NCI-H146 treated with DMSO at 0.1 percent for 48 hours (cell line): ENCODE measurements at regions not wholly inside any gene's neighbourhood (a gene's known extent, or its start where the extent isn't known, plus 50 kb on each side); places are given as distances from the start of the nearest gene placed in this dataset.
"Not testable (repeated sequence)": the region's sequence is repeated elsewhere in the genome, so short reads cannot be mapped to it uniquely, and the experiment has no call there.

Experiments used
- DNase-seq: peaks from one replicate; lab custom pipeline; 2025; ENCODE audit not compliant: unreplicated experiment; lab: John Stamatoyannopoulos, UW

DNA sequence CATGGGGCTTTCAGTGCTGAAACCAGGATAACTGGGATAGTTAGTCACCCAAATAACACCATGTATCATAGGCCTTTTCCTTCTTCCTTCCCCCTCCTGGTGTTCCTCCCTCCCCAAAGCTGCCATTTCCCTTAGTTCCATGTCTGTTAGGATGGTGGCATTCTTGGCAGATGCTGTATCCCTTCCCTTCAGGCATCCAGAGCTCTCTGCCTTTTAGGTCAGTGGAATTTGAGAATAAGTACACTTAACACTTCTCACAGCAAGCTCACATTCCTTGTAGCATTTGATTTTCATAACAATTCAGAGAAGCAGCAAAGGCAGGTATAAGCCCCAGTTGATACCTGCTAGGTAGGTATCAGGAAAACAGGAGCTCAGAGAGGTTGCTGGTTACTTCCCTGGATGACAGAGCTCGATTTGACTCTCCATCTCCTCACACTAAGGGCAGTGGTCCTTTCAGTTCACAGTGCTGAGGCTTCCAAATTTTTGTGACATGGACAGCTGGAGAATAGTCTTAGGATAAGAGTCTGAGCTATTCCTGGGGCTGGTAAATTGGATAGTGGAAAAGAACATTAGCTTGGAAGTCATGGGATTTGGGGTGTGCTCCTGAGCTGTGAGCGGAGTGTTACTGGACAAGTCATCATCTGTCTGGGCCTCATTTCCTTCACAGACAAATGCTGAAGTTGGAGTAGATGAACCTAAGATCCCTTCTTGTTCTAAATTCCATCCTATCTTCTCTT is 108.7 kb upstream of the RHOBTB1 start:
- no peak for DNase-seq

DNA sequence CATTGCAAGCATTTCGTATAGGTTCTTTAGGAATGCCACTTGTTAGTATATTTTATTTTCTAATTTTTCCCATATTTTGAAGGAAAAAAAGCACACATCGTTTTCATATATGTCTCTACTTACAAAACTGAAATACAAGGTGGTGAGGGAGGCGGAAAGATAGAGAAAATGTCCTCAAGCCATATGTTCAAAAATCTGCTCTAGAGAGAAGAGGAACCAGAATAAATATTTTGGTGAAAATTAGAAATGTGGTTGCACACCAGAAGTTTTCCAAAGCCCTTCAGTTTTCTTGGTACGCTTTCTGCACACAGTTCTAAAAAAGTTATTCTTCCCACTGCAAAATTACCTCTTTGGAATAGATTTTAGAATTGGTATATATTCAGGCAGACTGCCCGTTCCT is 107.4 kb upstream of the RHOBTB1 start:
- DNase-seq = no peak

DNA sequence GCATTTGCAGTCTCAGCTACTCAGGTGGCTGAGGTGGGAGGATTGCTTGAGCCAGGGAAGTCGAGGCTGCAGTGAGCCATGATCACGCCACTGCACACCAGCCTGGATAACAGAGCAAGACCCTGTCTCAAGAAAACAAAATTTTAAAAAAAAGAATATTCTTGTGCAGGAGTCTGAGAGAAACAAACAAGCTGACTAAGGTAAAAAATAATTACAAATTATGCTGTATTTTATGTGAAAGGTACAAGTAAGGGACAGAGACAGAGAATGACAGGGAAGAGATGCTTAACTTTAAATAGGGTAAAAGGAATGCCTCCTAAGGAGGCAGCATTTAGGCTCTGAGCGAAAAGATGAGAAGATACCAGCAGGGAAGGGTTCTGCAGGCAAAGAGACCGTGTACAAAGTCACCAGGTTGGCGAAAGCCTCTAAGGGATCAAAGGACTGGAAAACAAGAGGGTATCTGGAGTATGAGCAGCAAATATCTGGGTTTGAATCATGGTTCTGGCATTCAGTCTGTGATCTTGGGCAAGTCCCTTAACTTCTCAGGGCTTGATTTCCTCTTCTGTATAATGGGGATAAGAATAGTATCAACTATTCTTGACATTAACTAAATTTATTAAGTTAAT is 106.2 kb upstream of the RHOBTB1 start:
- DNase-seq = no peak

DNA sequence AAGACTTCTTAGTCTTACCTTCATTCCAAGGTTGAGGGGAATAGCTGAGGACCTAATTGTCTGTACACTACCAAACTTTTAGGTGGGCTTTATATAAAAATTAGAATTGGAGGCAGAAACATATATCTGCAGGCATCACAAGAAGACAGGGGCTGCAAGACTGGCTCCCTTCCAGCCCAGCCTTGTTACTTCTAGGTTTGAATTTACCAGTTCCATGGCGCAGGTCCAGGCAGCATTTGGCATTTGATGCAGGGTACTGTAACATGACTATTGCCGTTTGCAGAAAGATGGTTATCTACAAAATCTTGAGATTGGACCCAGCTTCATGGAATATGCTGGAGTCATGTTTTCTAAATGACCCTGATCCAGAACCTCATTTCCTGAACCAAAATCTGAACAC is 105.4 kb upstream of the RHOBTB1 start:
- no peak for DNase-seq

DNA sequence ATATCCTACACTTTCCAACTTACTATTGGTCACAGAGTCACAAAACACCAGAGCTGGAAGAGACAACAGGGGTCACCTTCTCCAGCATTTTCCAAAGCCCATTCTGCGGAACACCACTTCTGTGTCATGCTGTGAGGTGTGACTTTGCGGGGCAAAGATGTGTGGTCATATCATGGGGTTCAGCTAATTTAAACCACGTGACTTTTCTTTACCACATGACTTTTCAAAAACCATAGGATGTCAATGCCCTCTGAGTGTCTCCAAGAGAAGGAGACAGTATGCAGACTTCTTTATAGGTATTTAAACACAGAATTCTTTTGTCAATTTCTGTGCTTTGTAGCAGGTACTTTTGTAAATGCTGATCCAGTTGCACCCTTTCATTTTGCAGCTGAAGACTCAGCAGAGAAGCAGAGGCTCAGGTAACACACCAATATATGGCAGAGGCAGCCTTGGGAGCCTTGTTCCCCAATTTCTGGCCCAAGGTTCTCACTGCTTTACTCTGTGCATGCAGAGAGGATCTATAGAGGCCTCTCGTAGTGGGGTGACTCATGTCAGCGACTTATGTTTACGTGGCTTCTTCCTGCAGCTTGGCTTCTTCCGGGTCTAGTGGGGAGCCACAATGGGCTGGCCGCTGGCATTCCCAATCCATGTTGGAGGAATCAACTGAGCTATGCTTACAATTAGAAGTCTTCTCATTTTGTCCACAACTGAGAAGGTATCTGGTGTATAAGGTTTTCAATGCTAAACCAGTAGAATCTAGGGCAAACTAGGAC is 104.0 kb upstream of the RHOBTB1 start:
- no peak for DNase-seq

DNA sequence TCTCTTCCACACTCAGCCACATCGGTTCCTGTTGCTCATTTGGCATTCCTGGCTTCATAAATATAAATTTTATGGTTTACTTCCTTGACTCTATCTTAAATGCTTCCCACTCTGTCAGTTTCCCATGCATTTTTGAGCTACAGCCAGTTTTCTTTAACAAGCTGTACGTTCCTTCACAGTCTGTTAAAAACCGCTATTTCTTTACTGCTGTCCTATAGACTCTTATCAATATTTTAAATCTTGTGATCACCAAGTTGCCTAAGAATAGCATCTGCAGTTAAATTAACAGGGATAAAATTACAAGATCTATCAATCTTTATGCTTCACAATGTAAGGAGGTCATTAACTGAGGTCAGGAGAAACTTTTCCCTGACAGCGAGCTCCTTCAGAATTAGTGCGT is 103.1 kb upstream of the RHOBTB1 start:
- no peak for DNase-seq

DNA sequence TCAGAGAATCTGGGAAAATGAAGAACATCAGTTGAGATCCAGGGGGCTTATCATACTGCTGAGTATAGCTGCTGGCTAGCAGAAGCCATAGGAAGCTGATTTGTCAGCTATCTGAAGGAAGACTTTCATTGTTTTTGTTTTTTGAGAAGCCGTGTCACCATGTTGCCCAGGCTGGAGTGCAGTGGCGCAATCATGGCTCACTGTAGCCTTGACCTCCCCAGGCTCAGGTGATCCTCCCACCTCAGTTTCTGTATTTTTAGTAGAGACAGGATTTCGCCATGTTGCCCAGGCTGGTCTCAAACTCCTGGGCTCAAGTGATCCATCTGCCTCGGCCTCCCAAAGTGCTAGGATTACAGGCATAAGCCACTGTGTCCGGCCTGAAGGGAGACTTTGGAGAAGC is 101.5 kb upstream of the RHOBTB1 start:
- not testable (repeated sequence) for DNase-seq

DNA sequence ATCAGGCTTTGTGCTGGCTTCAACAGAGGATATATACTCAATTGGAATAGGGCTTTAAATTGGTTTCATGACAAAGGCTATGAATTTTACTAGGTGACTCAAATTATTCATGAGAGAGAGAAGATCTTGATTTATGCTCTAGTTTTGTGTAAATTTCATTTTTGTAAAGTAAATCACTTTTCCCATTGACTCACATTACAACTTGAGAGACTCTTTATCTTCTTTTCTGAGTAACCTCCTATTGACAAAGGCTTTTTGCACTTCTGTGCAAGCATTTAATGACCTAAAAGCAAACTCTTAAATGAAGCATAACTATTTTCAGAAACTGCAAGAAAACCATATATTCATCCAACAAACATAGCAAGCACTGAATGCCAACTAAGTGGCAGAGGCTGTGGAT is 98.5 kb upstream of the RHOBTB1 start:
- no peak for DNase-seq

DNA sequence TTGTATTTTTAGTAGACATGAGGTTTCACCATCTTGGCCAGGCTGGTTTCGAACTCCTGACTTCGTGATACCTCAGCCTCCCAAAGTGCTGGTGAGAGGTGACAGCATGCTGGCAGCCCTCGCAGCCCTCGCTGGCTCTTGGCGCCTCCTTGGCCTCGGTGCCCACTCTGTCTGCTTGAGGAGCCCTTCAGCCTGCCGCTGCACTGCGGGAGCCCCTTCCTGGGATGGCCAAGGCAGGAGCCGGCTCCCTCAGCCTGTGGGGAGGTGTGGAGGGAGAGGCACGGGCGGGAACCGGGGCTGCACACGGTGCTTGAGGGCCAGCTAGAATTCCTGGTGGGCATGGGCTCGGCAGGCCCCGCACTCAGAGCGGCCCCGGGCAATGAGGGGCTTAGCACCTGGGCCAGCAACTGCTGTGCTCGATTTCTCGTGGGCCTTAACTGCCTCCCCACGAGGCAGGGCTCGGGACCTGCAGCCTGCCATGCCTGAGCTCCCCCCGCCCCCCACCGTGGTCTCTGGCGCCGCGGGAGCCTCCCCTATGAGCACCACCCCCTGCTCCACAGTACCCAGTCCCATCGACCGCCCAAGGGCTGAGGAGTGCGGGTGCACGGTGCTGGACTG is 96.5 kb upstream of the RHOBTB1 start:
- no peak for DNase-seq

DNA sequence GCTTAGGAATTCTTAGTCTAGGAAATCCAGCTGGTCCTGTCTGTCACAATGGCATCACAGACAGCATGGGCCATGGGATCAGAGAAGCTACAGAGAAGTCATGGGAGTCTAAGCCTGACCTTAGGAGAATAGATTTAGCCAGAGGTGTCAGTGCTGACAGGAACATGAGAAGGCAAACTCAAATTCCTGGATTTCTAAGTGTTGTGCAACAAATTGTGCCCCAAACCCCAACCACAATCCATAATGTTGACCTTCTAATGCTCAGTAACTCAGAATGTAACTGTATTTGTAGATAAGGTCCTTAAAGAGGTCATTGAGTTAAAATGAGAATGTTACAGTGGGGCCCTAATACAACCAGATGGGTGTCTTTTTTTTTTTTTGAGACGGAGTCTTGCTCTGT is 95.9 kb upstream of the RHOBTB1 start:
- DNase-seq = no peak

DNA sequence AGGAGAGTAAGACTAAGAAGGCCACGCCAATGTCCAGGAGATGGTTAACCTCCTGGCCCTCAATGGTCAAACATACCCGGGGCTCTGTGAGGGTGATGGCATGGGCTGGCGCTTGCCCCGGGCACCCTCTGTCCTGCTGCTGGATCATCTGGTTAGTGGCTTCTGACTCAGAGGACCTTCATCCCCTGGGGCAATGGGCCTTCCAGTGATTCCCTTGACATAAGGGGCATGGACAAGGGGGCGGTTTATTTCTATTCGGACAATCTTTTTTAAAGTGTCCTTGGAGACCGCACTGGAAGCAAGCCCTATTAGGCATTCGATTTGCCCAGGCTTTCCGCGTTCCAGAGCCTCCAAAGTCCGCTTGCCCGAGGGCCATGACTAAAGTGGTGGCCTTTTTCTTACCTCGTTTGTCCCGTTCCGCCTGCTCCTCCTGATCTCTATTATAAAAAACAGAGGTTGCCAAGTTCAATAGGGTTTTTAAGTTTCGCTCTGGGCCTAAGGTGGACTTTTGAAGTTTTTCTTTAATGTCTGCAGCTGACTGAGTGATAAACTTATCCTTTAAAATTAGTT is 93.4 kb upstream of the RHOBTB1 start:
- DNase-seq = not testable (repeated sequence)

DNA sequence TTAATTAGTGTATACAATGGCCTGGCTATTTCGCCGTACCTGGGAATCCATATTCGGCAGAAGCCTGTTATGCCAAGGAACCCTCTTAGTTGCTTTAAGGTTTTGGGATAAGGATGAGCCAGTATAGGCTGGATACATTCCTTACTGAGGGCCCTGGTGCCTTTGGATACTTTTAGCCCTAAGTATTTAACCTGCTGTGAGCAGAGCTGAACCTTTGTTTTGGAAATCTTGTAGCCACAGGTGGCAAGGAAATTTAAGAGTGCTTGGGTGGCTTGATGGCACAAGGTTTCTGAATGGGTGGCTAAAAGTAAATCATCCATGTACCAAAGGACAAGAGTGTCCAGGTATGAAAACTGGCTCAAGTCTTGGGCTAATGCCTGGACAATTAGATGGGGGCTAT is 92.2 kb upstream of the RHOBTB1 start:
- not testable (repeated sequence) for DNase-seq

DNA sequence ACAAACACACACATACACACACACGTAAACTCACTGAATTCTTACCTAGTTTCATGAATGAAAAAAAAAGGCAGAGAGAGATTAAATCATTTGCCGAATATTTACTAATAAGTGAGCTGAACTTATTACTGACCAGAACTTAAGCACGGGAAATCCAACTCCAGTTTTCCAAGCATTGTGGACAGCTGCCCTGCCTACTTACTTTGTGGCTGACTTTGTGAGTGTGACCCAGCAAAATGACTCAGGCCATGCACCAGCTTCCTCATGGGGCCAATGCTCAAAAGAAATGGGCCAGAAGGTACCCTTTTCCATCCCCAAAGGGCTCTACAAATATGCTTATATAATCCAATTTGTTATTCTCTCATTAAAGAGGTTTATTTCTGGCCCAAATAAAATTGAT is 87.4 kb upstream of the RHOBTB1 start:
- DNase-seq = no peak

DNA sequence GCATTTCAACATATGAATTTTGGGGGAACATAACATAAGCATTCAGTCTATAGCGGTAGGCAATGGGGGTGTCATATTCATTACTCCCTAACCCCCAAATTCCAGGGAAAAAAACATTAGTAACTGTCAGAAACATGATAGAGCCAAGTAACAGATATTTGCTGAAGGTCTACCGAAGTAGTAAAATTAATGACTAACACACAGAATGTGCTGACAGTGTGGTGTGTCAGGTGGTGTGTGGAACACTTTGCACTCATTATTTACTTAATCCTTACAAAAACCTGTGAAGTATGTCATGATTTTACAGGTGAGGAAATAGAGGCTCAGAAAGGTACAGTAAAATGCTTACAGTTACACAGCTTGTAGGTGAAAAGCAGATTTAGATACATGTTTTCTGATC is 85.4 kb upstream of the RHOBTB1 start:
- DNase-seq = no peak

DNA sequence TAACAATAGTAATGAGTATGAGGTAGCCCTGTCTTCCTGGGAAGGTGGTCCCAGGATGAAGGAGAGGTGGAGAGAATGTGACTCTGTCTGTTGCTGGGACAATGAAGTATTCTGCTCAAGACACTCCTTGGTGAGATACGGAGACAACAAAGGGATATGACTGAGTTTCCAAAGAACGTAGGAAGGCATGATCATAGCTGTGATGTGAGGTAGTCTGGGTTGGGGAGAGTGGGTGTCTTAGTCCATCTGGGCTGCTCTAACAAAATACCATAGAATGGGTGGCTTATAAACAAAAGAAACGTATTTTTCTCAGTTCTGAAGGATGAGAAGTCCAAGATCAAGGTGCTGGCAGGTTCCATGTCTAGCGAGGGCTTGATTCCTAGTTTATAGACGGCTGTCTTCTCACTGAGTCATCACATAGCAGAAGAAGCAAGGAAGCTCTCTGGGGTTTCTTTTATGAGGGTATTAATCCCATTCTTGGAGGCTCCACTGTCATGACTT is 84.9 kb upstream of the RHOBTB1 start:
- no peak for DNase-seq

DNA sequence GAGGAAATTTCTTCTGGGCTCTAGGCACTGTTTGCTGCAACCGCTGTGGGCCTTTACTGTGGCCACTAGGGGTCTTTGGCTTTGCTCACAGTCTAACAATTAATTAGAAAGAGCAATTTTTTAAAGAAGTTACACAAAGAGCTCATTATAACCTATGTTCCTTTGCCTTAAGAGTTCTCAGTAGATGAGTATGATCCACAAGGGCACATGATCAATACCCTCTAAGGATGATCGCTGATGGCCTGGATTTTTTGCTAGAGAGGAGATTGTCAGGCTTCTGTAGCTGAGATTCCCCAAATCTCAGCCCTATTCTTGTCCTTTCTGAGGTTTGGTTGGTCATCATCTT is 80.8 kb upstream of the RHOBTB1 start:
- DNase-seq = no peak

DNA sequence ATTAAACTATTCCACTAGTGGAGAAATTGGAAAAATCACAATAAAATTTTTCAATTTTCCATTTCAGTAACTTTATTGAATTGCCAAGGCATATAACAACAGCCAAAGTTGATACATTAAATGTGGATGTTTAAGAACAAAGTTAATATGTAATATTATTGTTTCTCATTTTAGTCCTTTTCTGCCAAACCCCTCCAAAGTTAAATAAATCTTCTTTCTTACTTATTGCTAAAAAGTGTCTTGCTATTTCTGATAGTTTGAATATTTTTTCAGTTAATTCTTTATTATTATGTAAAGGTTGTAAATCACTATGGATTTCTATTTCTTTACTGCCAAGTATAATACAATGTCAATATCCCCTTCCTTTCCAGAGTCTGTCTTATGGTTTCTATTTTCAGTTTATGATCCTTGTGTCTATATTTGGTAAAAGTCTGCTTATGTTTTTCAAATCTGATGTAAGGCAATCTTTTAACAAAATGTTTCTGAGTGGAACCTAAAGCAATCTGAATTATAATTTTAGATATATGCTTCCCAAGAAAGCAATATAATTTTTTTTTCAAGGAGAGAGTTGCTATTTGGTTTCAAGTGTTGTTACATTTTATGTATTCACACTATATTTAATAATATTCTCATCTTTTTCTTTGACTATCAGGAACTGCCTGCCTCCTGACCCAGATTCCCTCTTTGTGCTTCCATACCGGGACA is 80.3 kb upstream of the RHOBTB1 start:
- DNase-seq = no peak

DNA sequence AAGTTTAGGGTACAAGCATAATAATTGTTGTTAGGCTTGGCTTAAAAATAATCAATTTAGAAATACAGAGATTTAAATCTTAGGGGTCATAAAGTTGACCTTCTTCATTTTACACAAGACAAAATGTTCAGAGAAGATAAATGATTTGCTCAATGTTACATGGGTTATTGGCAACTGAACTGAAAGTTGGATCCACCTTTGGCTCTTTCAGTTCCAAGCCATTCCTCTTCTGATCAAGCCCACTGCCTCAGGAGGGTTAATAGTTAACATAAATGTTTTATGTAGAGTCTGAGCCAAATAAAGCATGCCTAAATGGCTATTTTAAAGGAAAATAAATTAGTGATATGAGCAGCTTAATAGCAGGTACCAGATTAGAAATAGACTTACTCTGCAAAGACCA is 79.1 kb upstream of the RHOBTB1 start:
- no peak for DNase-seq

DNA sequence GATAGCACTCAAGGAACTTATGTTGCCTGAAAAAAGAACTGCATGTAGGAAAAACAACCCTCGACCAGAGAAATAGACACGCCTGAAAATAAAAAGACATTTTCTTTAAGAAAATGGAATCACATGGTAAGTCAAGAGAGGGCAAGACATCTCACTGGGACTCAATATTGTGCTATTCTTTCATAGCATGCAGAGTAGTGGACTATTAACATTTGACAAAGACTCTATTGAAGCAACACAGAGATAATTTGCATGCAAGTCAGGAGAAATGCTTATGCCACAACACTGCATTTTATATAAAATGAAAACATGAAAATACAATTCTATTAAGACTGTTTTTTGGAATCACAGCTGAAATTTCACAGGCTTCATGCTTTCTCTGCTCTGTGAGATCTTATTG is 77.9 kb upstream of the RHOBTB1 start:
- no peak for DNase-seq

DNA sequence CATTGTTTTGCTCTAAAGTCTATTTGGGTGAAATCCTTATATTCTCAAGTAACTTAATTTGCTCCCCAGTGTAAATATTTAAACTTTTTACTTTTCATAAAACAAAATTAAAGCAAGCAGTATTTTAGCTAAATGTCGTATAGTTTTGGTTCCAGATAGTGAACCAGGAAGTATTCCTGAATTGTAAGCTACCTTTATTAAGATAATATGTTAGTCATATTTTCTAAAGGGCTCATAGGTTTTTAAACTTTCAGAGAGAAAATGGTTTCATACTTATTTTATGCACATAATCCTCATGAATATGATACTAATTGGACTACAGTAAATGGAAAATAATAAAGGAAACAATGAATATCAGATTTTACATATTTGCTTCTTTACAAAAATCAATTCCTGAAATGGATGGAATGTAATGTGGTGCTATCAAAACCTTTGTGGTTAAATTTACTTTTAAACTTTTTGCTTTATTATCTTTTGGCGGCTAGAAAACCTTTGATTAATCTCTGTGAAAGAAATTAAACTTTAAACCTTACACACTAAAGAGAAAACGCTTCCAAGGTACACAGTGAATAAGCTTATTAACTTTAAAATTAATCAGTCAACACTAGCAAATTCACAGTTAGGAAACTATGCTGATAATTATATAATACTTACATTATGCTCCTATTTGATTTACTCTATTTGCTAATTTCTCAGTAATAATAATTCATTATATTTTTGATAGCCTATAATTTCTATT is 76.6 kb upstream of the RHOBTB1 start:
- no peak for DNase-seq
